LHCN-M2 (cell line): ENCODE measurements at regions not wholly inside any gene's neighbourhood (a gene's known extent, or its start where the extent isn't known, plus 50 kb on each side); places are given as distances from the start of the nearest gene placed in this dataset.
"Not testable (repeated sequence)": the region's sequence is repeated elsewhere in the genome, so short reads cannot be mapped to it uniquely, and the experiment has no call there.

Source experiments
- DNase-seq: peaks from one replicate; pipeline ENCODE4 v3.0.0-alpha.2; 2012; ENCODE audit warnings: low read depth

- DNase-seq = no peak
Measured at GRCh38 chr7:25586513-25586912, 358.2 kb upstream of the NPVF start.

- no peak for DNase-seq
Measured at GRCh38 chr7:25594122-25594521, 365.8 kb upstream of the NPVF start.

GRCh38 chr7:25594728-25595127, 366.4 kb upstream of the NPVF start:
- DNase-seq = no peak

GRCh38 chr7:25595996-25596395, 367.7 kb upstream of the NPVF start:
- DNase-seq = no peak

- no peak for DNase-seq
Measured at GRCh38 chr7:25596443-25596842, 368.2 kb upstream of the NPVF start.

GRCh38 chr7:25597946-25598345, 369.7 kb upstream of the NPVF start:
- no peak for DNase-seq

GRCh38 chr7:25598765-25599164, 370.5 kb upstream of the NPVF start:
- no peak for DNase-seq

GRCh38 chr7:25600262-25600920, 372.1 kb upstream of the NPVF start:
- no peak for DNase-seq

GRCh38 chr7:25602730-25603426, 374.6 kb upstream of the NPVF start:
- DNase-seq = not testable (repeated sequence)

GRCh38 chr7:25603427-25603740, 375.1 kb upstream of the NPVF start:
- DNase-seq = not testable (repeated sequence)

- DNase-seq = no peak
Measured at GRCh38 chr7:25611196-25611595, 382.9 kb upstream of the NPVF start.

GRCh38 chr7:25613912-25614311, 385.6 kb upstream of the NPVF start:
- DNase-seq = no peak

- DNase-seq = no peak
Measured at GRCh38 chr7:25614415-25614814, 386.1 kb upstream of the NPVF start.

- DNase-seq = no peak
Measured at GRCh38 chr7:25615003-25615402, 386.7 kb upstream of the NPVF start.

- DNase-seq = no peak
Measured at GRCh38 chr7:25615593-25615992, 387.3 kb upstream of the NPVF start.

GRCh38 chr7:25617214-25617613, 388.9 kb upstream of the NPVF start:
- no peak for DNase-seq

- DNase-seq = no peak
Measured at GRCh38 chr7:25617673-25618072, 389.4 kb upstream of the NPVF start.

GRCh38 chr7:25619381-25619780, 391.1 kb upstream of the NPVF start:
- DNase-seq = no peak

- no peak for DNase-seq
Measured at GRCh38 chr7:25619963-25620799, 391.9 kb upstream of the NPVF start.

- DNase-seq = no peak
Measured at GRCh38 chr7:25621993-25622392, 393.7 kb upstream of the NPVF start.

GRCh38 chr7:25622695-25623094, 394.4 kb upstream of the NPVF start:
- no peak for DNase-seq

- DNase-seq = no peak
Measured at GRCh38 chr7:25624051-25624450, 395.8 kb upstream of the NPVF start.

GRCh38 chr7:25624833-25625232, 396.5 kb upstream of the NPVF start:
- DNase-seq = no peak
